Pancreas (tissue), 10 donors: ENCODE measurements at regions not wholly inside any gene's neighbourhood (a gene's known extent, or its start where the extent isn't known, plus 50 kb on each side); places are given as distances from the start of the nearest gene placed in this dataset.

Source experiments
- ATAC-seq, 4 donors: fragments of 200-7000 bp; cut with Tn5 transposase; one replicate each; pipeline versions ENCODE4 v1.8.0 to v1.9.1; 2020; ENCODE audit warnings: mild to moderate bottlenecking in 4 of 4, moderate library complexity in 4 of 4
- DNase-seq, 6 donors: peaks; one replicate each; pipeline ENCODE4 v3.0.0-alpha.2; 2020
- FAIRE-seq: peaks from 2 replicates; lab custom pipeline; 2012; peaks lifted over from hg19 to GRCh38; lab: Jason Lieb, UNC
- H3K27ac ChIP-seq, 4 donors: fragments of 200-600 bp; sonication (generic); 1 replicate in 3 of 4; 2 replicates in 1 of 4; pipeline versions ENCODE4 v1.5.0 to v1.8.0; 2020
- H3K27me3 ChIP-seq, 4 donors: fragments of 200-600 bp; one replicate each; pipeline ENCODE4 v1.8.0; 2021
- H3K36me3 ChIP-seq, 3 donors: fragments of 200-600 bp; sonication (generic) in 1 of 3; one replicate each; pipeline versions ENCODE4 v1.5.0 to v1.8.0; 2020 to 2021
- H3K4me1 ChIP-seq, 3 donors: fragments of 200-600 bp; one replicate each; pipeline ENCODE4 v1.8.0; 2021
- H3K4me3 ChIP-seq, 4 donors: fragments of 200-600 bp; sonication (generic) in 2 of 4; one replicate each; pipeline versions ENCODE4 v1.5.0 to v1.8.0; 2020 to 2021
- H3K9me3 ChIP-seq, 4 donors: fragments of 200-600 bp; one replicate each; pipeline ENCODE4 v1.8.0; 2021
- CTCF ChIP-seq, 4 donors: fragments of 200-600 bp; sonication (generic) in 3 of 4; IDR thresholded peaks; one replicate each; pipeline versions ENCODE4 v1.5.0 to v1.8.0; 2021; ENCODE audit warnings: antibody characterized with exemption in 4 of 4
- WGBS, 2 donors: extraction: QIAGEN DNeasy Blood & Tissue Kit; methylation state at CpG; one replicate each; pipeline ENCODE4 v1.1.7; 2013; 5-methylcytosine and 5-hydroxymethylcytosine counted together
- intact Hi-C, 3 donors: fragments of 100-400 bp; cut with DNase I; formaldehyde crosslinking; loops; one replicate each; pipeline versions ENCODE4 v1.11.1 to v1.14.2; 2022
- donor health status: healthy with polysubstance abuse.
- donor health status: DM: no; HTN: no; CAD: no; lungs with moderate emphysema.
- donor health status: DM: no; HTN: no; CAD: no.
- donor health status: control.
- donor health status: control.
- donor health status: Bipolar disorder and iron deficiency.
- donor health status: DM: yes; HTN: yes; CAD: no.
- donor health status: DM: no; HTN: no; CAD: no.
- donor health status: DM: no; HTN: no; CAD: no.
- donor health status: DM: yes; HTN: yes; CAD: no.

DNA sequence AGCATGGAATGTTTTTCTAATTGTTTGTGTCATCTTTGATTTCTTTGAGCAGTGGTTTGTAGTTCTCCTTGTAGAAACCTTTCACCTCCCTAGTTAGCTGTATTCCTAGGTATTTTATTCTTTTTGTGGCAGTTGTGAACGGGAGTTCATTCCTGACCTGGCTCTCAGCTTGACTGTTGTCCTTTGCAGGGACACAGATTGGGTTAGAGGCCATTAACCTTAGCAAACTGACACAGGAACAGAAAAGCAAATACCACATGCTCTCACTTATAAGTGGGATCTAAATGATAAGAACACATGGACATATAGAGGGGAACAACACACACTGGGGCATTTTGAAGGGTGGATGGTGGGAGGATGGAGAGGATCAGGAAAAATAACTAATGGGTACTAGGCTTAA is 52.2 kb upstream of the RORA start:
- FAIRE-seq: no peak
- no peaks in the 10 kb centered on the region for H3K27me3 ChIP-seq
- no peak overlapping the region for H3K4me3 ChIP-seq
- 46 to 49% methylated on average over 1 of the region's 1 CpG for WGBS, 2 donors
- no peaks in the 10 kb centered on the region for H3K9me3 ChIP-seq
- no peaks in the 10 kb centered on the region for H3K4me1 ChIP-seq
- no peaks in the 10 kb centered on the region for H3K36me3 ChIP-seq
- intact Hi-C loops: no loop called here
- no peak for ATAC-seq
- no peak for TF ChIP-seq CTCF (IDR thresholded peaks at IDR 0.05)
- H3K27ac ChIP-seq: no peak overlapping the region
- DNase-seq: no peak
